ENCODE measurements at regions not wholly inside any gene's neighbourhood (a gene's known extent, or its start where the extent isn't known, plus 50 kb on each side); places are given as distances from the start of the nearest gene placed in this dataset.
"Not testable (repeated sequence)": the region's sequence is repeated elsewhere in the genome, so short reads cannot be mapped to it uniquely, and the experiment has no call there.

- Mint-ChIP-seq H3K4me3 (no peak overlapping the region), H3K27me3 (ENCODE audit: low read depth) (no peaks in the 10 kb centered on the region), H3K9me3 (peaks cover 45% of the 10 kb centered on the region)
These were observed 231.9 kb downstream of the ANKRD30B start for GRCh38 chr18:14979875-14980274.

GRCh38 chr18:14984531-14984930 lies 236.6 kb downstream of the ANKRD30B start:
- not testable (repeated sequence) for H3K27ac Mint-ChIP-seq; H3K4me3 Mint-ChIP-seq; H3K36me3 Mint-ChIP-seq (ENCODE audit: low read depth); H3K27me3 Mint-ChIP-seq (ENCODE audit: low read depth); H3K4me1 Mint-ChIP-seq
- peaks cover 45% of the 10 kb centered on the region for H3K9me3 Mint-ChIP-seq

More at GRCh38 chr18:14979875-14980274, 231.9 kb downstream of the ANKRD30B start:
- no peaks in the 10 kb centered on the region for H3K36me3 Mint-ChIP-seq (ENCODE audit: low read depth)
- TF ChIP-seq CTCF (IDR thresholded peaks at IDR 0.05; ENCODE audit: unreplicated experiment in 3 of 3), result no peak
- no peak overlapping the region for H3K27ac Mint-ChIP-seq
- no peaks in the 10 kb centered on the region for H3K4me1 Mint-ChIP-seq

GRCh38 chr18:14985291-14986013 lies 237.5 kb downstream of the ANKRD30B start:
- H3K36me3 Mint-ChIP-seq (ENCODE audit: low read depth); H3K4me1 Mint-ChIP-seq; H3K27me3 Mint-ChIP-seq (ENCODE audit: low read depth); H3K27ac Mint-ChIP-seq; H3K4me3 Mint-ChIP-seq: not testable (repeated sequence)
- H3K9me3 Mint-ChIP-seq, result peaks cover 41% of the 10 kb centered on the region

- not testable (repeated sequence) for H3K27ac Mint-ChIP-seq; H3K4me3 Mint-ChIP-seq; H3K4me1 Mint-ChIP-seq; H3K36me3 Mint-ChIP-seq (ENCODE audit: low read depth); H3K27me3 Mint-ChIP-seq (ENCODE audit: low read depth)
- H3K9me3 Mint-ChIP-seq, result peaks cover 24% of the 10 kb centered on the region
These were observed 239.4 kb downstream of the ANKRD30B start for GRCh38 chr18:14987377-14987776.

GRCh38 chr18:14987960-14988710 lies 240.2 kb downstream of the ANKRD30B start:
- not testable (repeated sequence) for H3K27ac Mint-ChIP-seq; H3K36me3 Mint-ChIP-seq (ENCODE audit: low read depth); H3K27me3 Mint-ChIP-seq (ENCODE audit: low read depth); H3K4me1 Mint-ChIP-seq; H3K4me3 Mint-ChIP-seq
- H3K9me3 Mint-ChIP-seq, result peaks cover 24% of the 10 kb centered on the region

- H3K4me1 Mint-ChIP-seq; H3K4me3 Mint-ChIP-seq; H3K36me3 Mint-ChIP-seq (ENCODE audit: low read depth); H3K27ac Mint-ChIP-seq; H3K27me3 Mint-ChIP-seq (ENCODE audit: low read depth): not testable (repeated sequence)
- peaks cover 27% of the 10 kb centered on the region for H3K9me3 Mint-ChIP-seq
These were observed 241.6 kb downstream of the ANKRD30B start for GRCh38 chr18:14989569-14989968.

GRCh38 chr18:14991934-14992445 lies 244.0 kb downstream of the ANKRD30B start:
- H3K9me3 Mint-ChIP-seq, result peaks cover 33% of the 10 kb centered on the region
- not testable (repeated sequence) for H3K27me3 Mint-ChIP-seq (ENCODE audit: low read depth); H3K4me1 Mint-ChIP-seq; H3K4me3 Mint-ChIP-seq; H3K36me3 Mint-ChIP-seq (ENCODE audit: low read depth); H3K27ac Mint-ChIP-seq

GRCh38 chr18:14992758-14993157 lies 244.8 kb downstream of the ANKRD30B start:
- H3K9me3 Mint-ChIP-seq, result peaks cover 31% of the 10 kb centered on the region
- H3K27me3 Mint-ChIP-seq (ENCODE audit: low read depth); H3K4me1 Mint-ChIP-seq; H3K36me3 Mint-ChIP-seq (ENCODE audit: low read depth); H3K4me3 Mint-ChIP-seq; H3K27ac Mint-ChIP-seq: not testable (repeated sequence)

- not testable (repeated sequence) for H3K27me3 Mint-ChIP-seq (ENCODE audit: low read depth); H3K36me3 Mint-ChIP-seq (ENCODE audit: low read depth); H3K27ac Mint-ChIP-seq
These were observed 247.1 kb downstream of the ANKRD30B start for GRCh38 chr18:14995023-14995422.

GRCh38 chr18:14997357-14997756 lies 249.4 kb downstream of the ANKRD30B start:
- H3K27ac Mint-ChIP-seq, result no peak overlapping the region
- H3K4me1 Mint-ChIP-seq, result no peaks in the 10 kb centered on the region
- TF ChIP-seq CTCF (IDR thresholded peaks at IDR 0.05; ENCODE audit: unreplicated experiment in 3 of 3), result no peak
- no peak overlapping the region for H3K4me3 Mint-ChIP-seq
- peaks cover 16% of the 10 kb centered on the region for H3K9me3 Mint-ChIP-seq
- H3K27me3 Mint-ChIP-seq (ENCODE audit: low read depth), result no peaks in the 10 kb centered on the region
- H3K36me3 Mint-ChIP-seq (ENCODE audit: low read depth), result peaks cover 3% of the 10 kb centered on the region

More at GRCh38 chr18:14995023-14995422, 247.1 kb downstream of the ANKRD30B start:
- not testable (repeated sequence) for H3K4me1 Mint-ChIP-seq, H3K4me3 Mint-ChIP-seq
- peaks cover 18% of the 10 kb centered on the region for H3K9me3 Mint-ChIP-seq

- H3K27ac Mint-ChIP-seq; H3K4me1 Mint-ChIP-seq; H3K36me3 Mint-ChIP-seq (ENCODE audit: low read depth); H3K4me3 Mint-ChIP-seq; H3K27me3 Mint-ChIP-seq (ENCODE audit: low read depth): not testable (repeated sequence)
- H3K9me3 Mint-ChIP-seq, result peaks cover 16% of the 10 kb centered on the region
These were observed 249.9 kb downstream of the ANKRD30B start for GRCh38 chr18:14997899-14998298.

GRCh38 chr18:14998360-14999042 lies 250.5 kb downstream of the ANKRD30B start:
- H3K27ac Mint-ChIP-seq; H3K4me3 Mint-ChIP-seq; H3K27me3 Mint-ChIP-seq (ENCODE audit: low read depth); H3K4me1 Mint-ChIP-seq; H3K36me3 Mint-ChIP-seq (ENCODE audit: low read depth): not testable (repeated sequence)
- H3K9me3 Mint-ChIP-seq, result peaks cover 16% of the 10 kb centered on the region

All from nephron (organoid).